ENCODE measurements at regions not wholly inside any gene's neighbourhood (a gene's known extent, or its start where the extent isn't known, plus 50 kb on each side); places are given as distances from the start of the nearest gene placed in this dataset.

DNA sequence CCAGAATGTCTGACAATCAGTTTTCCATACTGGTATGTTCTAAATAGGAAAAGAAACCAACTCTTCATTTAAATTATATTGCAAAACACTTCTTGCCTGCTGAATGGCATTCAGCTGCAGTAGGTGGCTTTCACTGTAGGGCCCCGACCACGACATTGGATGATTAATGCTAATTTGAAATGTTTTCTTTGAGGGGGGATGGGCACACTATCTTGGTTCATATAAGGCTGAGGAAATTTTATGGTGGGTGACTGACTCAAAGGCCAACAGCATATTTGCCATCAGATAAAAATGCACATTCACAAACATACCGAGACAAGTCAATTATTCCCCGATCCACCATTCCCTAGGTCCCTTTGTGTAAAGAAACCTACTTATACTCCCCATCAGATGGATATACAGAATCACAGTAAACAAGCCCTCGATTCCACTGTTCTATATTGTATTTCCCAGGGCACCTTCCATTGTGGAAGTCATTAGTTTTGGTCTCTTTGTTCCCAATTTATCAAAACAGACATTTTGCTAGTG, 464.2 kb upstream of the DAB1 start:
- TF ChIP-seq EZH2 (IDR thresholded peaks at IDR 0.05; ENCODE audit: borderline replicate concordance, low read depth, low read length, severe bottlenecking) = no peak
- TF ChIP-seq, protein P1, sequence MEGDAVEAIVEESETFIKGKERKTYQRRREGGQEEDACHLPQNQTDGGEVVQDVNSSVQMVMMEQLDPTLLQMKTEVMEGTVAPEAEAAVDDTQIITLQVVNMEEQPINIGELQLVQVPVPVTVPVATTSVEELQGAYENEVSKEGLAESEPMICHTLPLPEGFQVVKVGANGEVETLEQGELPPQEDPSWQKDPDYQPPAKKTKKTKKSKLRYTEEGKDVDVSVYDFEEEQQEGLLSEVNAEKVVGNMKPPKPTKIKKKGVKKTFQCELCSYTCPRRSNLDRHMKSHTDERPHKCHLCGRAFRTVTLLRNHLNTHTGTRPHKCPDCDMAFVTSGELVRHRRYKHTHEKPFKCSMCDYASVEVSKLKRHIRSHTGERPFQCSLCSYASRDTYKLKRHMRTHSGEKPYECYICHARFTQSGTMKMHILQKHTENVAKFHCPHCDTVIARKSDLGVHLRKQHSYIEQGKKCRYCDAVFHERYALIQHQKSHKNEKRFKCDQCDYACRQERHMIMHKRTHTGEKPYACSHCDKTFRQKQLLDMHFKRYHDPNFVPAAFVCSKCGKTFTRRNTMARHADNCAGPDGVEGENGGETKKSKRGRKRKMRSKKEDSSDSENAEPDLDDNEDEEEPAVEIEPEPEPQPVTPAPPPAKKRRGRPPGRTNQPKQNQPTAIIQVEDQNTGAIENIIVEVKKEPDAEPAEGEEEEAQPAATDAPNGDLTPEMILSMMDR (IDR thresholded peaks at IDR 0.05; ENCODE audit: borderline replicate concordance, extremely low read depth, low read length, poor library complexity, severe bottlenecking) = no peak

Measured in DND-41 (cell line).